Sciatic nerve (tissue), 2 donors: ENCODE measurements at regions not wholly inside any gene's neighbourhood (a gene's known extent, or its start where the extent isn't known, plus 50 kb on each side); places are given as distances from the start of the nearest gene placed in this dataset.
"Not testable (repeated sequence)": the region's sequence is repeated elsewhere in the genome, so short reads cannot be mapped to it uniquely, and the experiment has no call there.

Source experiments
- ATAC-seq: fragments of 200-7000 bp; cut with Tn5 transposase; one replicate; pipeline ENCODE4 v1.9.1; 2020; ENCODE audit warnings: mild to moderate bottlenecking, moderate library complexity
- DNase-seq: peaks from one replicate; pipeline ENCODE4 v3.0.0-alpha.2; 2020; ENCODE audit warnings: low spot score
- intact Hi-C: fragments of 100-400 bp; cut with DNase I; formaldehyde crosslinking; loops from one replicate; pipeline ENCODE4 v1.14.2; 2022
- donor health status: DM: no; HTN: no; CAD: no.
- donor health status: DM: no; HTN: no; CAD: no.

DNA sequence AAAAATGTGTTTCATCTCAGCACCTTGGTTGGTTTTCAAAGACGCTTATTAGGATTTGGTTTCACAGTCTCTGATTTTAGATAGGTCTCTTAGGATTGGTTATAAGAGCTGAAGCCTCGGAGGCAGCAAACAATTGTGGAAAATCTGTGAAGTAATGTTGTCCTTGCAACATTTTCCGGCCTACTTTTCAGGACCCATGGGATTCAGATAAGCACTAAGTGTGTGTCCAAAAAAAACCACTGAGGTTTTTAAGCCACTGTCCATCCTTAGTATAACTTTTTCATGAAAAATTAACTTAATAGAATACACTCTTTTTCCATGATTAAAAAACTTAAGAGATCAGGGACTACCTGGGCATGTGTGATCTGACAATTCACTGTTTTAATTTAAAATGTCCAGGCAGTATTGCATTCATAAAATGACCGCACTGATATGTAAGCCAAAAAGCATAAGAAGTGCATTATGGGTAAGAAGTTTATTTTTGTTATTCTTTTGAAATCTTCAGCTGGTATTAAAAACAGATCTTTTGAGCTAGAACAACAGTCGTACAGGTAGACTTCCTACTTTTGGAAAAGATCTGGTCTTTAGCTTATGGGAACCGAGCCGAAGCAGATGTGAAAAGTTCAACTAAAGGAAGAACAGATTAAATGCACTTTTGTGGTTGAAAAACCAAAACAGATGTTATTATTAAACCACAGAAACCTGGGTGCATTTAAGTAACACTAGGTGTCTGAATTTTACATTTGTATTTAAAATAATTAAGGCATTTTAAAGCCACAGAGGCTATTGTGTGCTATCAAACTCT lies 479.4 kb upstream of the ZEB2 start:
- DNase-seq (no peak), ATAC-seq (peak; percentile 92)
- intact Hi-C loops: no loop called here

DNA sequence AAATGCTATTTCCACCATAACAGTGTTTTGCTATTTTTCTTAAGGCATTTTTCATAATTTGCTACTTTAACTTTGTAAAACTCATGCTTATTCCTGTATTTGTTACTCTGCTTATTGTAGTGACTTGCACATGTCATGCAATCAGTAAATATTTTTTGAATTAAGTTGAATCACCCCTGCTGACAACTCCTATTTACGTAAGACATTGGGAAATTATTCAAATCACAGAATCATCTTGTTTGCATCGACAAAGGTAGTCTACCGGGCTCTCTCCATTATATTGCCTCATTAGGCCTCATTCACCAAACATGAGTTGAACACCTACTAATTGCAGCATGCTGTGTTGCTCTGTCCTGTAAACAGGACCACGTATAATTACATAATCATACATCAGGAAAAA lies 478.5 kb upstream of the ZEB2 start:
- ATAC-seq (no peak), DNase-seq (no peak)
- intact Hi-C loops: no loop called here

DNA sequence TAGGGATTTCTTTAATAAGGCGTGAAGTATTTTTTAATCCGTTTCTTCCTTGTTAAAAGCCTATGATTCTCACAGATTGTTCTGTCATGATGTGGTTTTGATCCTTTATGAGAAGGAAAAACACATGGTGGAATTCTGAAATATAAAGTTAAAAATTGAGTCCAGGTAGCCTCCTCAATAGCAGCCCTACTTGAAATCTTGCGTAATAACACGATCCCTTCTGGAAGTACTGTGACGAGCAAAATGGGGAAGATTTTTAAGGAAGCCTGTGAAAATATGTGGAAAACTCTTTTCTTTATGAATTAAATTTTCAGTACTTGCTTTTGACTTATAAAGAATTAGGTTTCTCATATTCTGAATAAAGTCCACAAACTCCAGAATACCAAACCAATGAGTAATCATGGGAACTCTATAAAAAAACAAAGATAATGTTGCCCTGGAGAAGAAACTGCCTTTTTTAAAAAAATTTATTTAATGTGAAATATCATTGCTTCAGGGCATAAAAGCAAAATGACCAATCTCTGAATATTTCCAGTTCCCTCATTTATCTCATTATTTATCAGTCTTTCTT lies 476.4 kb upstream of the ZEB2 start:
- intact Hi-C loops: no loop called here
- peak; percentile 51 for ATAC-seq
- no peak for DNase-seq

DNA sequence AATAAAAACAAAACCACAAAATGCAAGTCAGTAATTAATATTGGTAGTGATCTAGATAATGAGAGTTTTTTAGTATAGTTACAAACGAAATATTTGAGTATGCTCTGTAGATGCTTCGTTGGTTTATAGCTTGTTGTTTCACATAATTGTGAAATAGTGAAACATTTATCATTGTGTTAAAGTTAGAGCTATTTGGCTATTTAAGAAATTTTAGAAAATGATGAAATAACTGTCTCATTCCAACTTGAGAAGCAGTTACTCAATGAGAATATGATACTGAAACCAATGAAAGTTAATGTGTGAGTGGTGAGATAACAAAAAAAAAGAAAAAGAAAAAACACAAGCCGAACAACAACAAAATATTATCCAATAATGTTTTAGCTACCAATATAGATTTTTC lies 475.6 kb upstream of the ZEB2 start:
- DNase-seq (no peak), ATAC-seq (peak; percentile 80)
- intact Hi-C loops: no loop called here

DNA sequence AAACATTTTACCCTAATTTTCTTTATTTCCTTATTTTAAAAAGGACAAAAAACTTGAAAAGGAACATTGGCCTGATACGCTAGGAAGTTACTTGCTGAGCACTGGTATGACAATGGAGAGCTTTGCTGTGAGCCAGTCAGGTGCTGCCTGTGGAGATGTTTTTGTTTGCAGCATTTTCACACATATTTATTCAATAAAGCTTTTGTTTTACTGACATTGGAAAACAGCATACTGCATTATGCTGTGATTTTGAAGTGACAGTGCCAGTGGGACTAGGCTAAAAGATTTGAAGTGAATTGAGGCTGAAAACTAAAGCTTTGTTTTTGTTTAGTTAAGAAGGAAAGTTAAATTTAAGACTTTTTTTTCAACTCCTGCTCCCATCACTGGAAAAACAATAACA lies 470.7 kb upstream of the ZEB2 start:
- ATAC-seq: no peak
- DNase-seq: no peak
- intact Hi-C loops: no loop called here

DNA sequence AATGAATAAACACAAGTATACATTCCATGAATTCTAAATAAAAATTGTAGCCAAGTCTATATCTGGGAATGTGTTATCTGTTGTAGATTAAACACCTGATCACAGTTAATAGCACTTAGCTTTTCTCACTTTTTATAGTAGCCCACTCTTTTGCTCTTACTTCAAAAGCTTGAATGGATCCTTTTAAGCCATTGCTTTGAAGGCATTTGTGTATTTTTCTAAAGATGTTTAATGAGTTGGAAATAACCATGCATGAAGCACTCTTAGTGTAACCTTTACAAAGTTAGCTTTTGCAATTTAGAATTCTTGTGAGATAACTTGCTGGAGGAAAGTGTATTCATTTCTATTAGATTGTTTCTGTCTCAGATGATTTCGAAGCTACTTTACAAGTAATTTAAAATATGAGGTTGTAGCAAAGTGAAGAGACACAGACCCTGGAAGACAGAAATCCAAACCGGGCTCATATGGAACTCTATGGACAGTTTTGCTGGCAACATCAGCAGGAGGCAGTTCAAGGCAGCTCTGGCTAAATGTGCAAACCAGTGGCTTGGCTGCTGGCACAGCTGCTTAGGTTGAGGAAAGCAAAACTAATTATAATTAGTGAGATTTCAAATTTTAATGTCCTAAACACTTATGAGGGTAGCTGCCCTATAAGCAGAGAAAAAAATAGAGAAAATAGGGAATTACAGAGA lies 469.8 kb upstream of the ZEB2 start:
- ATAC-seq (no peak), DNase-seq (no peak)
- intact Hi-C loops: no loop called here

DNA sequence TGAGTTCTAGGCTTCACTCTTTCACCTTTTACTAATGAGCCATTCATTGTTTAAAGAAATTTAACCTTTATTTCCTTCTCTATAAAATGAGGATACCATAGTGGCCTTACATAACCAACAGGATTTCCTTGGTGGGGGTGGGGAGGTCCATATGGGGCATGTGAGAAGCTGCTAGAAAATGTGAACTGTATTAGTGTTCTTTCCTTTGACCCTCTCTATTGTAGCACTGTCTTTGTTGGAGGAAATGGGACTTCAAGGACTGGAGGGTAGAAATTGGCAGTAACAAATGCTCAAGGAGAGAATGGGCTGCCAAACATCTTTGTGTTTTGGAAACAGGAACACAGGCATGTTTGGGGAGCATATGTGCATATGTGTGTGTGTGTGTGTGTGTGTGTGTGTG lies 468.7 kb upstream of the ZEB2 start:
- ATAC-seq: no peak
- intact Hi-C loops: no loop called here

DNA sequence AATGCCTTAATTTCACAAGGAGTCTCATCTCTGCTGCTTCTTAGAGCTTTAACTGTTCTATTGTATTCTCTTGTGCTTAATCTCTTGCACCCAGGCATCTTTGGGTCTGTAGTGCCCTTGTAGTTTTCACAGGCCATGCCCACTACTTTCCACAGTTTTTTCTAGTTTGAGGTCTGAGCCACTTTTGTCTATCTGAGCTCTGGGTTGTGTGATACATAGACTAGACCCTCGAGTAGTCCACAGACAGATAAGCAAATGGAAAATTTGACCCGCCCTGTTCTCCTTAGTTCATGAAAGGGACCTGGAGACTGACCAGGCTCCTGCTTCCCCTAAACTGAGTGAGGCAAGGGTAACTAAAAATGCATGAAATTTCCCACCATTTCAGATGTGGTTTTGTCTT lies 466.8 kb upstream of the ZEB2 start:
- intact Hi-C loops: no loop called here
- DNase-seq: no peak
- ATAC-seq: no peak

More for the DNA sequence above, 468.7 kb upstream of the ZEB2 start:
- DNase-seq: no peak

DNA sequence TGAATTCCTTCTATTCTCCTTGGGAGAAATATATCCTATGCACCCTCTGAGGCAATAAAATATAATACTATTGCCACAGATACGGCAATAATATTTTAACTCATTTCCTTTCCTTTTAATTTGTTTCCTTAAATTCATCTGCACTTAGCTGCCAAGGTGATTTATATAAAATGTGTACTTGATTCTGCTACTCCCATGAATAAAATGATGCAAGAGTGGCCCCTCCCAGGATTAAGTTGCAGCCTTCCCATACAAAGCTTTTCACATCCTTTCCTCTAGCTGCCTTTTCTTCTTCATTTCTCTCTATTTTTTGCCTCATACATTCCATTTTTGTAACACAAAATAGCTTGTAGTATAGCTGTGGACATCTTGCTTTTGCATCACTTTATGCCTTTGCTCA lies 464.1 kb upstream of the ZEB2 start:
- no peak for DNase-seq
- intact Hi-C loops: no loop called here
- ATAC-seq: no peak

DNA sequence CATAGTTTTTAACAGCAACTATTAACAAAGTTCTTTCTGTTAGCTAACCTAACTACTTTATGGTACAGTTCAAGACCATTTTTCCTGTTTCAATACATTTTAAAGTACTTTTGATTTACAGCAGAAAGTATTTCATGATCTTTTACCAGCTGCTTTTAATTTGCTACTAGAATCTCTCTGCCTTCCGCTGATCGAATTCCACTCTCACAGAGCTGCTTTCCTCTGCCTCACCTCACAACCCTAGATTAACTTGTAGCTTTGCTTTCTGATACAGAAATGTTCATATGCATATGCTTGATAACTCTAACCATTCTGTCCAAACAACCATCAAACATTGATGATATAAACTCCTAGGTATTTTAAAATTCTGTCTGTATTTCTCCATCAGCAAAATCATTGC lies 463.2 kb upstream of the ZEB2 start:
- no peak for ATAC-seq
- intact Hi-C loops: no loop called here

DNA sequence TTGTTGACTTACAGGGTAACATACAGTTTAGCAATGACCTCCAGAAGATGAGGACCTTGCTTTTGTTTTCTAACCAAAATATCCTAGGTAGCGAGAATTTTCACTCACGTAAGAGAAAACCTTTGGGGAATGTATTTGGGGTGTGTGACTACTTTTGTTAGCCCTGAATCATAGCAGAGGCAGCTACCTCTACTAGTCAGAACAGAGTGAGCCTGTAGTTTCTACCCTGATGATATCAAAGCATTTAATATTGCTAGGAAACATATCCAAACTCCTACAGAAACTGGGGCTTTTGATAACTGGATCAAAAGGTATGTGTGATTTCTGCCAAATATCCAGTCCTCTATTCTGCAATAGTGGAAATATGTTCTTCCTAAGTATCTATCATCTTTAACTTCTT lies 462.6 kb upstream of the ZEB2 start:
- intact Hi-C loops: no loop called here
- DNase-seq: no peak
- no peak for ATAC-seq

More for the DNA sequence above, 463.2 kb upstream of the ZEB2 start:
- DNase-seq: no peak

DNA sequence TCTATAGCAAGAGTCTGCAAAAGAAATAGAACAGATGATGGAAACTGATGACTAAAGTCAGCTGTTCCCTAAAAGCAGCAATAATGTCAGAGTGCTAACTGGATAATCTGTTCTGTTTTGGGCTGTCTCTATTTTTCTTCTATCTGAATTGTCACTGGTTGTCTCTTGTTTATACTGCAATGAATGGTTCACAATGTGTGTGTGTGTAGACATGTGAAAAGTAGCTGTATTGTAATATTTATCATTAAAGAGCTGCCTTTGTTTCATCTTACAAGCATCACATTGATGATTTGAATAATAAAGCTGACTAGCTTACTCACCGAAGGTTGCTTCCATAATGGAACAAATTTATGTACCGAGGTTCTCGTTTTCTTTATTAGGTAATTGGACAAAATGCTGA lies 456.0 kb upstream of the ZEB2 start:
- no peak for DNase-seq
- intact Hi-C loops: no loop called here
- no peak for ATAC-seq

DNA sequence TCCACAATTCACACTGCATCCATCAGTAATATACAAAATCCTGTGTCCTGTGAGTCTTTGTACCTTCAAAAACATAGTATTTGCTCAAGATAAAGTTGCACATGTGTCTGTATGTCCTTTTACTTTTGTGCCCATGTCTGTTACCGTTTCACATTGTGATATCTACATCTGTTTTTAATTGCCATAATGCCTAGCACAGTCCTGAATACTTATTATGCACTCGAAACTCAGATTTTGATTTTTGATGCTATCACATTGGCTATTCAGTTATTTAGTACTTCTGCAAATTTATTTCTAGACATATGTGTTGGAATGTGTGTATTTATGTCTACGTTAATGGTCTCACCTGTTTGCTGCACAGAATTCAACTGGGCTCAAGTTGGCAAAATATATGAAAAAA lies 452.8 kb upstream of the ZEB2 start:
- ATAC-seq (no peak), DNase-seq (no peak)
- intact Hi-C loops: no loop called here

DNA sequence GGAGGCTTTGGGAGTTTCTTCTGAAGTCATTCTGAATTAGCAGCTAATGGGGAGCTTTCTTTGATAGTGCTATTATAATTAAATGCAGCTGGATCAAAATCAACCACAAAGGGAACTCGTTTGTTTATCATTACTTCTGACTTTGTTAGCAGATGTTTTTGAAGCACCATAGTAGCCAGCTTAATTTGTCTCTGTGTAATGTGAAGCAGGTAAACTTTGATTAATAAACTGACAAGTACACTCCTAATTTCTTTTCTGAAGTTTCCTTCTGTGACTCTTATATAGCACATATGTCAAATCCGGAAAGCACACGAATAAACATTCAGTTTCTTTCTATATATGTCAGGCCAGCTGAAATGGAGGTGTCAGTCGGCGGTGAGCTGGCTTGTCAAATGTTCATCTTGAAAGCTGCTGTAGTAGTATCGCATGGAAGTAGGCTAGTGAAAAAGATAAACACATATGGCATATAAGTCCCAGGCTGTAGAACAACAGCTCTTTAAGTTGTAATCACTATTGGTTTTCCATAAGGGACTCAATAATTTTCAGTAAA lies 451.9 kb upstream of the ZEB2 start:
- no peak for ATAC-seq
- intact Hi-C loops: no loop called here

DNA sequence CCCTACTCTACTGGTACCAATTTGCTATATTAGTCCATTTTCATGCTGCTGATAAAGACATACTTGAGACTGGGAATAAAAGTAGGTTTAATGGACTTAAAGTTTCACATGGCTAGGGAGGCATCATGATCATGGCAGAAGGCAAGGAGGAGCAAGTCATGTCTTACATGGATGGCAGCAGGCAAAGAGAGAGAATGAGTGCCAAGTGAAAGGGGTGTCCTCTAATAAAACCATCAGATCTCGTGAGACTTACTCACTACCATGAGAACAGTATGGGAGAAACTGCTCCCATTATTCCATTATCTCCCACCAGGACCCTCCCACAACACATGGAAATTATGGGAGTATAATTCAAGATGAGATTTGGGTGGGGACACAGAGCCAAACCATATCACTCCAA lies 450.5 kb upstream of the ZEB2 start:
- intact Hi-C loops, DNase-seq, ATAC-seq: not testable (repeated sequence)

More for the DNA sequence above, 451.9 kb upstream of the ZEB2 start:
- no peak for DNase-seq

DNA sequence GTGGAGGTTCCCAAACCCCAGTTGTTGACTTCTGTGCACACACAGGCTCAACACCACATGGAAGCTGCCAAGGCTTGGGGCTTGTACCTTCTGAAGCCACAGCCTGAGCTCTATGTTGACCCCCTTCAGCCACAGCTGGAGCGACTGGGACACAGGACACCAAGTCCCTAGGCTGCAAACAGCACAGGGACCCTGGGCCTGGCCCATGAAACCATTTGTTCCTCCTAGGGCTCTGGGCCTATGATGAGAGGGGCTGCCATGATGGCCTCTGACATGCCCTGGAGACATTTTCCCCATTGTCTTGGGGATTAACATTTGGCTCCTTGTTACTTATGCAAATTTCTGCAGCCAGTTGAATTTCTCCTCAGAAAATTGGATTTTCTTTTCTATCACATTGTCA lies 449.6 kb upstream of the ZEB2 start:
- ATAC-seq, intact Hi-C loops, DNase-seq: not testable (repeated sequence)

DNA sequence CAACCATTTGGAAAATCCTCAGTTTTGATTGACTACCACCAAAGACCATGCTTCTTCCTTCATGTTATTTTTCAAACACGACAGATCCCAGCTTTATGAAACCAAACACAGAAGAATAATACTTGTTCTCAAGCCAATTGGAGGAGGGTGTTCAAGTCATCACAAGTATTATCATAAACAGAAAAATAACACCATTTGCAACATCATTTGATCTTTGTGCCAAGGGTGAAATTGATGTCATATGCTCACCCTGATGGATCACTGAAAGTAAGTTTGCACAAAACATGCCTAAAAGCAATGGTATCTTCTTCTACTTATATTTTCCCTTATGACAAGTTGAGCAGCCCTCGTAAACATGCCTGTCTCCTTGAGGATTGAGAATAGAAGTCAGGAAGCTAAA lies 448.0 kb upstream of the ZEB2 start:
- DNase-seq: no peak
- ATAC-seq: no peak
- intact Hi-C loops: no loop called here

DNA sequence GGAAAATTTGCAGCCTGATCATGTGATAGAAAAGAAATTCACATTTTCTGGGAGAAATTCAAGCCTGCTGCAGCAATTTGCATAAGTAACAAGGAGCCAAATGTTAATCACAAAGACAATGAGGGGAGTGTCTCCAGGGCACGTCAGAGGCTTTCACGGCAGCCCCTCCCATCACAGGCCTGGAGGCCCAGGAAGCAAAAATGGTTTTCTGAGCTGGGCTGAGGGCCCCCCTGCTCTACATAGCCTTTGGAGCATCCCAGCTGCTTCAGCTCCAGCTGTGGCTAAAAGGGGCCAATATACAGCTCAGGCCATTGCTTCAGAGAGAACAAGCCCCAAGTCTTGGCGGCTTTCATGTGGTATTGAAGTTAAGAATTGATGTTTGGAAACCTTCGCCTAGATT lies 445.3 kb upstream of the ZEB2 start:
- ATAC-seq (no peak), DNase-seq (no peak)
- intact Hi-C loops: no loop called here

DNA sequence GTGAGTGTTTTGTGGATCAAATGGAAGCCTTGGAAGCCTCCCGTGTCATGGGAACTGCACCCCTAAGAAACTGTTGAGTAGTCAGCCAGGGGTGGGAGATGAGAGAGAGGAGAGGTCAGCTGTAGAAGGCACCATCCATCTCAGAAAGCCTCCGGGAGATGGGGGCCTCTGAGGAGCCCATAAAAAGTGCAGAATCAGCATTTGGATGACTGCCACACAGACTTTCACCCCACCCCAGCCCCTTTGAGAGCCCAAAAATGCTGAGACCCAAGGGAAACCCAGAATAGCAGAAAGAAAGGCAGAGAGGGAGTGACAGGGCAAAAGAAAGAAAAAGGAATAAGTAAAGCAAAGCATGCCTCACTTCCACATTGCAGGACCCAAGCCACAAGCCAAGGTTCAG lies 443.1 kb upstream of the ZEB2 start:
- intact Hi-C loops: no loop called here
- no peak for DNase-seq
- no peak for ATAC-seq

DNA sequence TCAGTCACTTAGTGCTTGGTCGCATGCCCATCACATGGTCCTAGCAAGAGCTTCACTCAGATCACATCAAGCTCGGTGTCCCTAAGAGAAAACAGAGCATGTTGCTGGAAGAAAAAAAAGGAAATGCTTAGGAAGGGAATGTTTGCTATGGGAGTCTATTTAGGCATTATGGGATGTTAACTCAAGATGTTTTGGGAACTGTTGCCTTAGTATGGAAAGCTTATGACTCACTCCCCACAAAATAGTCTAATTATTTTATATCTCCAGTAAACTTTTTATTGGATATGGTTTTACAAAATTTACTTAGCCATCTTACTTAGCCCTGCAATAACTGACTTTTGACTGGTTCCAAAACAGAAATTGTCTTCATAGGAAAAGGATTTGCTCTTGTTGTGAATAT lies 439.5 kb upstream of the ZEB2 start:
- ATAC-seq (no peak), DNase-seq (no peak)
- intact Hi-C loops: no loop called here
